GM12878 (cell line): ENCODE measurements at regions not wholly inside any gene's neighbourhood (a gene's known extent, or its start where the extent isn't known, plus 50 kb on each side); places are given as distances from the start of the nearest gene placed in this dataset.

Experiments used
- ATAC-seq: fragments of 200-7000 bp; cut with Tn5 transposase; 3 replicates; pipeline ENCODE4 v1.9.1; 2020; ENCODE audit warnings: mild to moderate bottlenecking, moderate library complexity
- BruUV-seq: library from RNA; stranded (reverse); fragments of 400-500 nt; replicated peaks from 2 replicates; lab custom pipeline; 2021; lab: Mats Ljungman, UMichigan
- CTCF ChIA-PET: fragments of 300-600 bp; sonication (Branson Sonifier 250); formaldehyde crosslinking; extraction: SDS; loops from one replicate; lab custom pipeline; 2021; ENCODE audit warnings: inconsistent platforms; lab: Yijun Ruan, JAX
- POLR2A ChIA-PET: fragments of 350-600 bp; formaldehyde crosslinking; extraction: SDS; loops from one replicate; lab custom pipeline; 2021; ENCODE audit warnings: inconsistent platforms; lab: Charles Lee
- RAD21 ChIA-PET: fragments of 300-600 bp; sonication (Branson Sonifier 250); formaldehyde crosslinking; loops from one replicate; lab custom pipeline; 2023; ENCODE audit warnings: antibody characterized with exemption; ENCODE audit not compliant: unreplicated experiment; lab: Charles Lee
- SMC1A ChIA-PET: fragments of 300-600 bp; sonication (Branson Sonifier 250); formaldehyde crosslinking; loops from one replicate; lab custom pipeline; 2023; ENCODE audit not compliant: unreplicated experiment, uncharacterized antibody; lab: Charles Lee
- DNase-seq: peaks from one replicate; pipeline ENCODE4 v3.0.0-alpha.2; 2011; ENCODE audit warnings: low read depth, low spot score
- FAIRE-seq: peaks from 3 replicates; lab custom pipeline; 2011; peaks lifted over from hg19 to GRCh38; lab: Jason Lieb, UNC
- H2AFZ ChIP-seq: 2 replicates; pipeline ENCODE4 v1.6.0; 2011; ENCODE audit warnings: low read depth, low read length, control low read depth; ENCODE audit not compliant: control insufficient read depth
- H3K27ac ChIP-seq: 2 replicates; pipeline ENCODE4 v1.5.1; 2011; ENCODE audit warnings: control low read depth; ENCODE audit not compliant: control insufficient read depth, insufficient read depth
- H3K27me3 ChIP-seq, 2 experiments: replicated peaks in 1 of 2; 2 replicates each; pipeline versions ENCODE4 v1.6.0 to v1.6.1; 2011; ENCODE audit warnings: low read length in 1 of 2; ENCODE audit not compliant: control insufficient read depth in 2 of 2, insufficient read depth in 2 of 2
- H3K36me3 ChIP-seq, 2 experiments: 2 replicates each; pipeline ENCODE4 v1.5.1; 2011; ENCODE audit warnings: low read length in 1 of 2; ENCODE audit not compliant: control insufficient read depth in 2 of 2, insufficient read depth in 2 of 2
- H3K4me1 ChIP-seq: 2 replicates; pipeline ENCODE4 v1.6.1; 2011; ENCODE audit warnings: mild to moderate bottlenecking, low read length, moderate library complexity, mixed read lengths; ENCODE audit not compliant: control insufficient read depth, insufficient read depth
- H3K4me2 ChIP-seq: 2 replicates; pipeline ENCODE4 v1.6.0; 2011; ENCODE audit warnings: control low read depth; ENCODE audit not compliant: control insufficient read depth, insufficient read depth
- H3K4me3 ChIP-seq: fragments of 200-600 bp; sonication (generic); 2 replicates; pipeline ENCODE4 v1.5.1; 2016
- H3K79me2 ChIP-seq: 2 replicates; pipeline ENCODE4 v1.6.0; 2011; ENCODE audit warnings: low read length; ENCODE audit not compliant: control insufficient read depth, insufficient read depth
- H3K9ac ChIP-seq: 2 replicates; pipeline ENCODE4 v1.8.0; 2011; ENCODE audit warnings: low read length, control low read depth, mixed read lengths; ENCODE audit not compliant: control insufficient read depth, insufficient read depth
- H3K9me3 ChIP-seq: replicated peaks from 3 replicates; pipeline ENCODE4 v1.5.1; 2011; ENCODE audit warnings: mild to moderate bottlenecking, low read length; ENCODE audit not compliant: control insufficient read depth, insufficient read depth
- H4K20me1 ChIP-seq: 2 replicates; pipeline ENCODE4 v1.6.0; 2011; ENCODE audit not compliant: control insufficient read depth, insufficient read depth
- BHLHE40 ChIP-seq, 2 experiments: fragments of 450-650 bp in 1 of 2; IDR thresholded peaks; 2 replicates each; pipeline ENCODE4 v1.6.1; 2011 to 2017; ENCODE audit warnings: low read depth in 2 of 2, borderline replicate concordance in 1 of 2, improper control_type of control experiment in 1 of 2, low read length in 1 of 2, mild to moderate bottlenecking in 1 of 2
- CHD4 ChIP-seq: fragments of 200-600 bp; sonication (generic); IDR thresholded peaks from 2 replicates; pipeline ENCODE4 v1.6.1; 2016; ENCODE audit warnings: mild to moderate bottlenecking
- ETV6 ChIP-seq, 2 experiments: fragments of 450-650 bp in 1 of 2; IDR thresholded peaks in 1 of 2; conservative IDR thresholded peaks in 1 of 2; 2 replicates each; pipeline ENCODE4 v1.6.1; 2014; ENCODE audit warnings: antibody characterized with exemption in 1 of 2, borderline replicate concordance in 1 of 2, low read depth in 1 of 2, mild to moderate bottlenecking in 1 of 2, moderate library complexity in 1 of 2
- FOS ChIP-seq: IDR thresholded peaks from 3 replicates; pipeline ENCODE4 v1.6.1; 2011; ENCODE audit warnings: borderline replicate concordance; ENCODE audit not compliant: insufficient read length; ENCODE audit errors: extremely low read depth
- HSF1 ChIP-seq: fragments of 150-350 bp; IDR thresholded peaks from 2 replicates; pipeline ENCODE4 v1.6.1; 2014; ENCODE audit warnings: mild to moderate bottlenecking, low read depth, low read length
- MTA3 ChIP-seq: IDR thresholded peaks from 2 replicates; pipeline ENCODE4 v1.6.1; 2012; ENCODE audit warnings: low read length, inconsistent platforms, borderline replicate concordance
- MYC ChIP-seq: IDR thresholded peaks from 2 replicates; pipeline ENCODE4 v1.6.1; 2011; ENCODE audit warnings: mild to moderate bottlenecking, low read length, moderate library complexity, inconsistent platforms; ENCODE audit not compliant: insufficient read depth, insufficient replicate concordance, insufficient read length, severe bottlenecking
- NKRF ChIP-seq: fragments of 450-650 bp; conservative IDR thresholded peaks from 2 replicates; pipeline ENCODE4 v1.6.1; 2017; ENCODE audit warnings: mild to moderate bottlenecking, moderate library complexity
- POLR2AphosphoS2 ChIP-seq: IDR thresholded peaks from 2 replicates; pipeline ENCODE4 v1.6.1; 2011; ENCODE audit warnings: low read depth, mild to moderate bottlenecking, low read length, improper control_type of control experiment, moderate library complexity
- SMAD1 ChIP-seq: fragments of 450-650 bp; IDR thresholded peaks from 2 replicates; pipeline ENCODE4 v1.6.1; 2018; ENCODE audit warnings: mild to moderate bottlenecking, low read depth; ENCODE audit not compliant: partially characterized antibody
- ZBTB33 ChIP-seq: fragments of 450-650 bp; IDR thresholded peaks from 2 replicates; pipeline ENCODE4 v1.6.1; 2017; ENCODE audit warnings: mild to moderate bottlenecking
- whole genome bisulfite sequencing: methylation state at CpG from one replicate; pipeline ENCODE4 v1.1.6; 2016; ENCODE audit warnings: low lambda C conversion rate; ENCODE audit not compliant: insufficient replicate concordance, insufficient coverage; ENCODE audit errors: missing lambda C conversion rate; 5-methylcytosine and 5-hydroxymethylcytosine counted together
- in situ Hi-C: fragments of 300-500 bp; cut with MboI; formaldehyde crosslinking; loops from 9 replicates; pipeline ENCODE4 v1.14.3; 2018; ENCODE audit warnings: mixed read lengths
- intact Hi-C: fragments of 100-400 bp; cut with micrococcal nuclease; formaldehyde crosslinking; loops from one replicate; pipeline ENCODE4 v1.14.2; 2022; ENCODE audit not compliant: unreplicated experiment

GRCh38 chr1:48092401-48092800 is 95.2 kb upstream of the TRABD2B start:
- Histone ChIP-seq H3K4me2 (no peak overlapping the region), H3K4me3 (no peak overlapping the region), H3K79me2 (no peaks in the 10 kb centered on the region), H3K36me3 (no peaks in the 10 kb centered on the region), H4K20me1 (no peaks in the 10 kb centered on the region), H3K4me1 (no peaks in the 10 kb centered on the region), H3K27me3 (no peaks in the 10 kb centered on the region), H3K9ac (no peak overlapping the region), H3K9me3 (no peaks in the 10 kb centered on the region), H2AFZ (no peak overlapping the region), H3K27ac (no peak overlapping the region)
- 21% methylated on average over 7 of the region's 7 CpGs for WGBS
- ChIA-PET CTCF (interaction anchor here (2.2 kb wide), 2 partner anchors 29 to 109 kb away, joined by 4 to 14 read pairs; no protein-coding TSS in a partner anchor), SMC1A (interaction anchor here (0.8 kb wide), 1 partner anchor 93 kb away, joined by 3 read pairs; no protein-coding TSS in a partner anchor), POLR2A (no interaction called here), RAD21 (no interaction called here)
- in situ Hi-C loops (loop anchor here (5.0 kb wide), 1 partner anchor 105 kb away; no protein-coding TSS in a partner anchor), intact Hi-C loops (no loop called here)
- ATAC-seq = no peak
- no peak for FAIRE-seq
- no TSS peak for BruUV-seq
- TF ChIP-seq NKRF = no peak
- no peak for TF ChIP-seq FOS
- TF ChIP-seq ETV6 (conservative IDR thresholded peaks at IDR 0.05 in 1 of 2, IDR thresholded peaks at IDR 0.05 in 1 of 2; ENCODE audit: borderline replicate concordance in 1 of 2, low read depth in 1 of 2) = no peak
- no peak for TF ChIP-seq POLR2AphosphoS2
- no peak for TF ChIP-seq ZBTB33
- no peak for TF ChIP-seq HSF1
- no peak for TF ChIP-seq CHD4
- TF ChIP-seq MYC = no peak
- TF ChIP-seq SMAD1 = no peak
- TF ChIP-seq BHLHE40 (IDR thresholded peaks at IDR 0.05; ENCODE audit: borderline replicate concordance in 1 of 2, low read depth in 2 of 2, low read length in 1 of 2) = no peak
- TF ChIP-seq MTA3 = no peak
- DNase-seq = no peak
